Tongue (tissue), 1 donor: ENCODE measurements at regions not wholly inside any gene's neighbourhood (a gene's known extent, or its start where the extent isn't known, plus 50 kb on each side); places are given as distances from the start of the nearest gene placed in this dataset.

Experiments used
- DNase-seq: peaks from one replicate; pipeline ENCODE4 v3.0.0-alpha.2; 2015

GRCh38 chr11:13104619-13105236 lies 95.6 kb downstream of the RASSF10 start:
- DNase-seq, result no peak

- peak; percentile 78 for DNase-seq
Observed at GRCh38 chr11:13105237-13105844, 96.2 kb downstream of the RASSF10 start.

- DNase-seq, result no peak
Observed at GRCh38 chr11:13107544-13108044, 98.5 kb downstream of the RASSF10 start.

- no peak for DNase-seq
Observed at GRCh38 chr11:13108416-13108815, 99.3 kb downstream of the RASSF10 start.

GRCh38 chr11:13109616-13110015 lies 100.5 kb downstream of the RASSF10 start:
- DNase-seq, result no peak

GRCh38 chr11:13110145-13110544 lies 101.0 kb downstream of the RASSF10 start:
- no peak for DNase-seq

- peak; percentile 30 for DNase-seq
Observed at GRCh38 chr11:13110929-13111812, 102.1 kb downstream of the RASSF10 start.

GRCh38 chr11:13111813-13112130 lies 102.7 kb downstream of the RASSF10 start:
- DNase-seq, result no peak

GRCh38 chr11:13114566-13115379 lies 105.7 kb downstream of the RASSF10 start:
- peak; percentile 63 for DNase-seq

- no peak for DNase-seq
Observed at GRCh38 chr11:13115380-13115675, 106.2 kb downstream of the RASSF10 start.

GRCh38 chr11:13116491-13116890 lies 107.4 kb downstream of the RASSF10 start:
- DNase-seq, result no peak

GRCh38 chr11:13117344-13117743 lies 108.2 kb downstream of the RASSF10 start:
- no peak for DNase-seq

GRCh38 chr11:13118194-13118593 lies 109.1 kb downstream of the RASSF10 start:
- DNase-seq, result no peak

GRCh38 chr11:13118650-13119049 lies 109.5 kb downstream of the RASSF10 start:
- DNase-seq, result no peak

- DNase-seq, result no peak
Observed at GRCh38 chr11:13119361-13119760, 110.2 kb downstream of the RASSF10 start.

GRCh38 chr11:13119941-13120520 lies 110.9 kb downstream of the RASSF10 start:
- DNase-seq, result peak; percentile 43

GRCh38 chr11:13120691-13121090 lies 111.6 kb downstream of the RASSF10 start:
- no peak for DNase-seq

GRCh38 chr11:13126430-13126829 lies 117.3 kb downstream of the RASSF10 start:
- DNase-seq, result peak; percentile 32

GRCh38 chr11:13127161-13127560 lies 118.0 kb downstream of the RASSF10 start:
- no peak for DNase-seq

- DNase-seq, result no peak
Observed at GRCh38 chr11:13128354-13128753, 119.2 kb downstream of the RASSF10 start.

GRCh38 chr11:13134066-13134465 lies 125.0 kb downstream of the RASSF10 start:
- DNase-seq, result no peak

- no peak for DNase-seq
Observed at GRCh38 chr11:13134886-13135285, 125.8 kb downstream of the RASSF10 start.
